Medulla oblongata (tissue), 1 donor: ENCODE measurements at regions not wholly inside any gene's neighbourhood (a gene's known extent, or its start where the extent isn't known, plus 50 kb on each side); places are given as distances from the start of the nearest gene placed in this dataset.
"Not testable (repeated sequence)": the region's sequence is repeated elsewhere in the genome, so short reads cannot be mapped to it uniquely, and the experiment has no call there.

Experiments used
- DNase-seq: peaks from one replicate; pipeline ENCODE4 v3.0.0-alpha.2; 2015; ENCODE audit errors: extremely low spot score

DNA sequence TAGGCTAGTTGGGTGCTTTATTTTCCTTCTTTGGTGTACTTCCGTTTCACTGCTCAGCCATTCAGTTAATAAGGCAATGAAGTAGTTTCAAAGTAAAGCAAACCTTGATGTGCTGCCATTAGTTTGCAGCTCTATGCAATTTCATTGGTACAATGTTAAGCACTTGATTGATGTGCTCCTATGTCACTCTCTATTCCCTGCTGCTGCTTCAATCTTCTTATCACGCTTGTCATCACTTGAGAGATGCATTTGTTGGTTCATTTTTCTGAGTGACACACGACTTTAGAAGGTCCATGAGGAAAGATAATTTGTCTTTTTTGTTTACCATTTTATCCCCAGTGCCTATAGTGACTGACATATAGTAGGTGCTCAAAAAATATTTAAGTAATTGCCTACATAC lies 871.0 kb upstream of the PABPC4L start:
- DNase-seq: no peak

DNA sequence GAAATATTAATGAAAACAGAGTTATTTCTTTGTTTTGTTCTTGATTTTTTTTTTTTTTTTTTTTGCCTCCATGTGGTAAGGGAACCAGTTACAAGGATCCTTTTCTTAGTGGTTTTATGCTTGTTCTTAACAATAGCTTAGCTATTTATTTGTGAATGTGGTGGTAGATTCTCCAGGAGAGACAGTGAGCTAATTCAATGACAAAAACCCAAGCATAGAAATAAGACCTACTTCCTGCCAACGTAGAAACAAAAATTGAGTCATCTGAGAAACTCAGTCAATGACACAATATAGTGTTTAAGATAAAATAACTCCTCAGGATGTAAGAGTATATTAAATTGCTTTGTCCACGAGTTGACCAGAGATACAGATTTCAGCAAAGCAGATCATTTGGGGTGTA lies 863.8 kb upstream of the PABPC4L start:
- no peak for DNase-seq

DNA sequence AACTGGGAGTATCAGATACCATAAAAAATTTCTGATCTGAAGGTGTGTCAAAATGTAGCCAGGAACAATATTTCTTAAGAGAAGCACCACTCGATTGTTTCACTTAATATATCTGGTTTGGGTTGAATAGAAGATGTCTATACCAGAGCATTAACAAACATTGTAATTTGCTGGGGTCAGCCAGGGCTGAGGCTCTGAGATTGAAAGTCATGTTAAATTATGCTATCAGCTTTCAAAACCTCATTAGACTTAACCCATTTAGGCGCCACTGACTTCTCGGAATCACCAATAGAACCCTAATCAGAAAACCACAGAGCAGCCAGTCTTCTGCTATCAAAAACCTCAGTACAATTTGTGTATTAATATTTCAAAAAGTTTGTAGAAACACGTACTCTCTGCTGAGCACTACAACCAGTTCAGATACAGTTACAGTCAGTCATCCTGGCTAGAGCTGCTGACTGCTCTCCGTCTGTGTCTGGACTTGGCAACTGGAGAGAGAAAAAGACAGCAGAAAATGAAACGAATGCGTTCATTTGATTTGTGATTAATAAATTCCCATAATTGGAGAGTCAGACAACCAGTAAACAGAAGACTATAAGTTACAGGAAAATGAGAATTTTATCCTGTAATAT lies 848.6 kb upstream of the PABPC4L start:
- no peak for DNase-seq

DNA sequence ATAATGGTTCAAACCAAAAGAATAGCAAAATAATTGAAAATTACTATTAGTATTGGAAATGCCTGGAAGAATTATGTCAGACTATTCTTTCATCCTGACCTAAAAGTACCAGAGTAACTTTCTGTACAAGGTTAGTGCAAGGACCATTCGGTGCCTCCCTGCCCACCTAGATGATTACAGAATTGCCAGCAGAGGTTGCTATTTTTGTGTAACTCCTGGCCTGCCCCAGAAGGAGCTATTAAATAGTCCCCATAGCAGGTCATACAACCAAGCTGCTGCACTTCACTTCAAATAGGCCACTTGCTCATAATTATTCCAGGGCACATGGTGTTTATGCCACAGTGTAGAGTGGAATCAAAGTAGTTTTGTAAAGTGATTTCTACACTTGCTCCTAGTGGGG lies 831.1 kb upstream of the PABPC4L start:
- no peak for DNase-seq

DNA sequence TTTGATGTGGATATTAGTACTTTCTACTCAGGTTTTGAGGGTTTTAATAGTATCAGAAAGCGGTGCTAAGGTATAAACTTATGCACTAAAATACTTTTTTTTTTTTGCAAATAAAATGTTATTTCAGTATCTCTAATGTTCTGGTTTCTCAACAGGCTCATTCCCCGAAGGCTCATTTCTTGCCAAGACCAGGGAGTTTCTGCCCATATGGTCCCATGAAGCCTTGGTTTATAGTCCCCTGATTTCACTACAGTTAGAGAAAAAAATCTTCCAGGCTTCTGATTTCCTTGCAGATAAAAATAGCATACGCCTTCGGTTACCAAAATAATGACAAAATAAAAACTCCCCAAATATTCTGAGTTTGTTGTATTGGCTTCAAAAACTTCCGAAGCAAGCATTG lies 814.2 kb upstream of the PABPC4L start:
- no peak for DNase-seq

DNA sequence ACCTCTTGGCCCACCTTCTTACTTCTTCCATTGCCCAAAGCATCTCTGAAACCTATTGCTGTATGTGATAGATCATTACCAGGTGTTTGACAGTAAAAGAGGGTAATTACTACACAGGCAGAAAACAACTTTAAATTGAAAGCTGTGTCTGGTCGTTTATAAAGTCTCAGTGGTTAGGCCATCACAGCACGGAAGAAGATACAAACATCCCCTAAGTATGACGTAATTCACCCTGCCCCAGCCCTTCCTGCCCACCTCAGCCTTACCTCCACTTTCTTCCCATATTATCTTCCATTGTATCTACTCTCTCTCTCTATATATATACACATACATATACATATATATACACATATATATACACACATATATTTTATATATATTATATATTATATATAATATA lies 805.8 kb upstream of the PABPC4L start:
- no peak for DNase-seq

DNA sequence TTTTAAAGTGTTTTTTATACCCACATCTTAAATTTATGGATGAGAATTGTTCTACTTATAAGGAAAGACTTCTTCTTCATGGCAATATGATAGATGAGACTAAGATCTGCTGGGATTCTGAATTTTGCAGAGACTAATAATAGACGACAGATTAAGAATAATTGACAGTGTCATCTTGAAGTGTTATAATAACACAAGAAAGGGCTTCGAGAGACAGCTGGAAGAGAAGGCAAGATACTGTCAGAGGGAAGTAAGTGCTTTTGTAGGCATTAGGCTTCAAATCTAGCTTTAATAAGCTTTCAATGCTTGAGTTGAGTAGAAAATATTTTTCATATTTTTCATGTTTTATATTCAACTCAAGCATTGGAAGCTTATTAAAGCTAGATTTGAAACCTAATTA lies 797.6 kb upstream of the PABPC4L start:
- DNase-seq: no peak

DNA sequence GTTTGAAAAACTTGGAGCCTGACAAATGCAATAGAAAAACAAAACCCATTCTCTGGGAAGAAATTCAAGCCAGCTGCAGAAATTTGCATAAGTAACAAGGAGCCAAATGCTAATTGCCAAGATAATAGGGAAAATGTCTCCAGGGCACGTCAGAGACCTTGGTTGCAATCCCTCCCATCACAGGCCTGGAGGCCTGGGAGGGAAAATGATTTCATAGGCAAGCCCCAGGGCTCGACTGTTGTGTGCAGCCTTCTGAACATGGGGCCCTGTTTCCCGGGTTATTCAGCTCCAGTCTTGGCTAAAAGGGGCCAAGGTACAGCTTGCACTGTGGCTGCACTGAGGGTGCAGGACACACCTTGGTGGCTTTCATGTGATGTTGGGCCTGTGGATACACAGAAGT lies 760.4 kb upstream of the PABPC4L start:
- no peak for DNase-seq

DNA sequence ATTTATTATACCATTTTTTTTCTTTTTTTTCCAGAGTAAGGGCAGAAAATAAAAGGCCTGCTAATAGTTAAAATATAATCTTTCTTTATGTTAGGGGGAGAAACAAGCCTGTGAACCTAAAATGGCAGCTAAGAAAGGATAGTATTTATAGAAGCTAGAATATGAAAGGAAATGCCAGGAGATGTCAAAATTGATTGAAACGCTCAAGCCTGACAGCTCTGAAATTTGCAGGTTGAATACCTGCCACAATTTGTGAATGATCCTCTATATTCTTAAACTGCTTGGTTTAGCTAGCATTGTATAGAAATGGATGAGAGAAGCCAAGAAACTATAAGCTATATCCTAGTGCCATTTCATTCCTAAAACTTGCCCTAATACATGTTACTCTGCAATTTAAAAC lies 757.3 kb upstream of the PABPC4L start:
- no peak for DNase-seq

DNA sequence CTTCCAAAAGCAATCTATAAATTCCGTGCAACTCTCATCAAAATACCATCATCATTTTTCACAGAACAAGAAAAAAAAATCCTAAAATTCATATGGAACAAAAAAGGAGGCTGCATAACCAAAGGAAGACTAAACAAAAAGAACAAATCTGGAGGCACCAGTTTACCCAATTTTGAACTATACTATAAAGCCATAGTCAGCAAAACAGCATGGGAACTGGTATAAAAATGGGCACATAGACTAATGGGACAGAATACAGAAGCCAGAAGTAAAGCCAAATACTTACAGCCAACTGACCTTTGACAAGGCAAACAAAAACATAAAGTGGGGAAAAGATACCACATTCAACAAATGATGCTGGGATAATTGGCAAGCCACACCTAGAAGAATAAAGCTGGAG lies 753.5 kb upstream of the PABPC4L start:
- no peak for DNase-seq

DNA sequence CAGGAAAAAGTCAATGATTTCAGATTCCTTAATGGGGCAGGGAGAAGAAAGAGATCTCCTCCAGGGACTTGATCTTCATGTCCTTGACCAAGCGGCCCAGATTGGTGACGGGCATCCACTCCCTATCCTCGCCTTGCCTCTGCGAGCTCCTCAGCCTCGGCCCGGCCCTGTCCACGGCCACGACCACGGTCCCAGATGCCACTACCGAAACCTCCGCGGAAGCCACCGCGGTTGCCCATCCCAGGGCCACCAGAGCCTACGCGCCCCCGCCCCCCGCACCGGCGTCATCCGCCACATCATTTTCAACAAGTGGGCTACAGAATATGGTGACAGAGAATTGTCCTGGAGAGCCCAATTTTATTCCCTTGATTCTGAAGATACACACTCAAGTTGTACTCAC lies 751.2 kb upstream of the PABPC4L start:
- DNase-seq: no peak

DNA sequence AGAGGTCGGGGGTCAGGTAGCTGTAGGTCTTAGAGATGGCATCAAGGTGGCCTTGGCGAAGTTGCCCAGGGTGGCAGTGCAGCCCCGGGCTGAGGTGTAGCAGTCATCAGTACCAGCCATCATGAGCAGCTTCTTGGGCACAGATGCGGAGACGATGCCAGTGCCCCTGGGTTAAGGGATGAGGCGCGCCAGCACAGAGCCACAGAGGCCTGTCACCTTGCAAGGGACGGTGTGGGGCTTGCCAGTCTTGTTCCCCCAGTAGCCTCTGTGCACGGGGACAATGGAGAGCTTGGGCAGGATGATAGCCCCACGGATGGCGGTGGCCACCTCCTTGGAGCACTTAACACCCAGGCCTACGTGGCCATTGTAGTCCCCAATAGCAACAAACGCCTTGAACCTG lies 750.7 kb upstream of the PABPC4L start:
- DNase-seq: no peak

DNA sequence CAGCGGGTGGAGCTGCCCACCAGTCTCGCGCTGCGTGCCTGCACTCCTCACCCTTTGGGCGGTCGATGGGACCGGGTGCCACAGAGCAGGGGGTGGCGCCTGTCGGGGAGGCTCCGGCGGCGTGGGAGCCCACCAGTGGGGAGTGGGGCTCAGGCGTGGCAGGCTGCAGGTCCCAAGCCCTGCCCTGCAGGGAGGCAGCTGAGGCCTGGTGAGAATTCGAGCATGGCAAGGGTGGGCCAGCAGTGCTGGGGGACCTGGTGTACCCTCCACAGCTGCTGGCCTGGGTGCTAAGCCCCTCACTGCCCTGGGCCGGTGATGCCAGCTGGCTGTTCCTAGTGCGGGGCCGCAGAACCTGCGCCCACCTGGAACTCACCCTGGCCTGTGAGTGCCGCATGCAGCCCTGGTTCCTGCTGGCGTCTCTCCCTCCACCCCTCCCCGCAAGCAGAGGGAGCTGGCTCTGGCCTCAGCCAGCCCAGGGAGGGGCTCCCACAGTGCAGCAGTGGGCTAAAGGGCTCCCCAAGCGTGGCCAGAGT lies 746.6 kb upstream of the PABPC4L start:
- no peak for DNase-seq

DNA sequence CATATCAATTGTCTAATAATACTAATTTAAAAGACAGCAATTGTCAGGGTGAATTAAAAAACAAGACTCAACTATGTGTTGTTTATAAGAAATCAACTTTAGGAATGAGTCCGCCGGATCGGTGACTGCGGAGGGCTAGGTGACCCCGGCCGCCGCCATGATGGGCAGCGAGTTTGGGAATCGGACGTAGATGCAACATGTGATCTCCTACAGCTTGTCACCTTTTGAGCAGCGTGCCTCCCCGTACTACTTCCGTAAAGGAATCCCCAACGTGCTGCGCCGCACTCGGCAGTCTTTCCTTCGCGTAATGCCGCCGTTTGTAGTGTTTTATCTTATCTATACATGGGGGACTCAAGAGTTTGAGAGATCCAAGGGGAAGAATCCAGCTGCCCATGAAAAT lies 742.5 kb upstream of the PABPC4L start:
- no peak for DNase-seq

DNA sequence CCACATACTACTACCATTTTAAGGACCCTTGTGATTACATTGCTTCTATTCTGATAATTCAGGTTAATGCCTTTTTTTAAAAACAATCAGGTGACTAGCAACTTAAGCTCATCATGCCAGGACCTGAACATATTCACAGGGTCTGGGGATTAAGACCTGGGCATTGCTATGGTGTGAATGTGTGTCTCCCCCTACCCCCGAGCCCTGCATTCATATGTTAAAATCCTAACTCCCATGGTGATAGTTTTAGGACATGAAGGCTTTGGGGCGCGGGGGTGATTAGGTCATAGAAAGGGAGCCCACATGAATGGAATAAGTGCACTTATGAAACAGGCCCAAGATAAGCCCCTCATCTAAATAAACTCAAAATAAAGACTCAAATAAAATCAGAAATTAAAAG lies 734.4 kb upstream of the PABPC4L start:
- no peak for DNase-seq

DNA sequence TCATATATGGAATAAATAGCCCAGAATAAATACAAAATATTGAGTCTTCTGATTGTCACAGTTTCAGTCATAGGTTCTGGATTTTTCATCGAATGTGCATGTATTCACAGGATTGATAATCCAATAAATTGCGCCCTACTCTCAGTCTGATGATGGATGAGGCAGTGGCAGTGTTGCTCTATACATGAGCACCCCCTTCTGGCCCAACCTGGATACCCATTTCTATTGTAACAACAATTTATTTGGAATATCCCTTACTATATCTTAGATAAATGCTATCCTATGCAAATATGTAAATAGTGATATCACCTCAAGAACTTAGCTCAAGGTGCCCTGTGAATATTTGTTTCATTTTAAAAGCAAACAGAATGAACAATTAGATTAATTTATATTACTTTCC lies 733.7 kb upstream of the PABPC4L start:
- DNase-seq: no peak

DNA sequence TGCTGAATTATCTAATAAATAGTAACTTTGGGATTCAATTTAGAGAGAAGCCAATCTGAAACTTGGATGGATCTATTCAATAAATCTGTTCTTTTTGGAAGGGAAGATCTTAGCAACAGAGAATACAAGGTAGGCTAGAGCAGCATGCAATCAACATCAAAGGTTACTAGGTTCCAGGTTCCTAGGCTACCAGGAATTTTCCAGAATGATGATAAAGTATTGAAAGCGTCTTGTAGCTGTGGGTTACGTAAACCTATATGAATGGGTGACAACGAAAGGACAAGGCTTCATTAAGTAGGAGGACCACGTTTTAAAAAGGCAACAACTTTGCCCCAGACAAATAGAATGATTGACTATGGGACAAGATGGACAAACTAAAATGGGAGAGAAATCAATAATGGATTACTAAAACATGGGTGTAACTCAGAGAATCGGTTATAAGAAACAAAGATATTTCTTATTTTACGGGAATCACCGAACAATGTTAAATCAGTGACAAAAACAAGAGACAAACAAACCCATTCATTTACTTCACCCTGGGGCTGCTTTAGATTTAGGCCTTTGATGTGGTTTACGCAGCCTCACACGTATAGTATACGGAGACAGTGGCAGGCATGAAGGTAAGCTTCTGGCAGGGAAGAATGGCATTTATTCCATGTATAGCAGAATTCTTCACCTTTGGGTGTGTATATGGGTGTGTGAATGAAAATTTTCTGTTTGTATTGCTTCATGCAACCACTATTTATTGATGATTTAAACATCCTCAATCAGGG lies 732.6 kb upstream of the PABPC4L start:
- DNase-seq: no peak

DNA sequence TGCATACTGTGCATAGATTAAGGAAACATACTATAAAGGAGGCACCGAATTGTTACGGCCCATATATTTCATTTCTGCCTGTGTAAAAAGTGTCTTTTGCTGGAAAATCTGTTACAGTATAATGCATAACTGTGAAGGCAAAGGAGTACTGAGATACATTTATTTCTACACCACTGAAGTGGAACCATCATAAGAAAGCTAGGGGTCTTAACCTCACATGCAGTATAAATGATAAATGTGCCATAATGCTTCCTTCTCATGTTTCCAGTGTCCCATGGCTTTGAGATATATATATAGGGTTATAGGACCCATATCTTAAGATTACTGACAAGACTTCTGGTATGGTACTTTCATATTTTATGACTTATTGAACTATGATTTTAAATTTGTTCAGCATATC lies 713.8 kb upstream of the PABPC4L start:
- DNase-seq: no peak

DNA sequence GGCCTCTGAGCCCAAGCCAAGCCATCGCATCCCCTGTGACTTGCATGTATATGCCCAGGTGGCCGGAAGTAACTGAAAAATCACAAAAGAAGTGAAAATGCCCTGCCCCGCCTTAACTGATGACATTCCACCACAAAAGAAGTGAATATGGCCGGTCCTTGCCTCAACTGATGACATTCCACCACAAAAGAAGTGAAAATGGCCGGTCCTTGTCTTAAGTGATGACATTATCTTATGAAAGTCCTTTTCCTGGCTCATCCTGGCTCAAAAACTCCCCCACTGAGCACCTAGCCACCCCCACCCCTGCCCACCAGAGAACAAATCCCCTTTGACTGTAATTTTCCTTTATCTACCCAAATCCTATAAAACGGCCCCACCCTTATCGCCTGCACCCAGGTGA lies 712.7 kb upstream of the PABPC4L start:
- DNase-seq: not testable (repeated sequence)

DNA sequence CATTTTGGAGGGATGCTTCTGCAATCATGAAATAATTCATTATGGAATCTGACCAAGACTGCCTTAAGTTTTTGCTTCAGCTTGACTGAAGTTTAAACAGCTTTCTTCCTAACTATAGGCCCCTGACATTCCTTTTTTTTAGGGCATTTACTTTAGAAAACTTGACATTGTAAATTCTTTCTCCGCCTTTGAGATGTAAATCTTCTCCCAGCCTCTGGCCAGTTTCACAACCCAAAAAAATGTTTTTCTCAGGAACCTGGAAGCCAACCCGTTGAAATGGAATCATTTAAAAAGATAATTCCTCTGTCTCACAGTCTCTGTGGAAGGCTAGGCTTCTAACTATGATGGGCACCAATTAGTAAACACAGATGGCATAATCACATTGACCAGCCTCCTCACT lies 710.4 kb upstream of the PABPC4L start:
- DNase-seq: no peak

DNA sequence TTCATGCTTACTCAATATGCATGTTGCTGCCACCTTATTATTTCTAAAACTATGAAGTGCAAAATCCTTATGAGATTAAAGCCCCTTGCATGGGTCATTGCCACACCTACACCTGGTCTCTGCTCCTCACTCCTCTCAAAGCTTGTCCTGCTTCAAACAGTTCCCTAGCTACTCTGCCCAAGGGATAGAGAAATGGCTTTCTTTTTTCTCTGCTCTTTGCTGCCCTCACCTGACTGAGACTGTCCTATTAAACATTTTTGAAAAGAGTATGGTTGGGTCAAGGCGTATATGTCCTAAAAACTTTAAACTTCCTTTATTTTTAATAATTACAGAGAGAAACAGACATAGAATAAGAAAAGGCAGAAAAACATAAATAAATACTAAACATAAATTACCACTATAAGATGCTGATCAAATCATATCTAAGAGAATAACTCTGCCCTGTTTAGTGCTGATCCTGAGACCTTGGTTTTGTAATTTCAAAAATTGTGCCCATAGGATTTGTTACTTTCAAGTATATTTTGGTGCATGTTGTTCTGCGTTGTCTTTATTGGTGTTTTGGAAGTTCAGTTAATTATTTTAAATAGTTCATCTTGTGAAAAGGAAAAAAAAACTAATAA lies 704.9 kb upstream of the PABPC4L start:
- peak; percentile 12 for DNase-seq

DNA sequence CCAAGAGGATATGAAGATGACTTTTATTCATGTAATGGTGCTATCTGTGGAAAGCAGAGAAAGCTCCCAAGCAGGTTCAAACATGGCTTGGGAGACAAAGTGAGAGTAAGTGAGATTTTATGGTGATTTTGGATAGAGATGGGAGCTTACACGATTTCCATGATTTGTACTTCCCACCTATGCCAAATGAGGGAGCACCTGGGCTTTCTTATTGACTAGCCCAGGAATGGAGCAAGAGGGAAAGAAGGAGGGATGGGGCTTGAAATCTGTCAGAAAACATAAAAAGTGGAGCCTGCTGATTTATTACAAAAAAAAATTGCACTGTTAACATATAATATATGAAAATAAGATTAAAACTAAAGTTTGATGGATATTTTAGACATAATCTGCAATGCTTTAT lies 703.5 kb upstream of the PABPC4L start:
- DNase-seq: no peak

DNA sequence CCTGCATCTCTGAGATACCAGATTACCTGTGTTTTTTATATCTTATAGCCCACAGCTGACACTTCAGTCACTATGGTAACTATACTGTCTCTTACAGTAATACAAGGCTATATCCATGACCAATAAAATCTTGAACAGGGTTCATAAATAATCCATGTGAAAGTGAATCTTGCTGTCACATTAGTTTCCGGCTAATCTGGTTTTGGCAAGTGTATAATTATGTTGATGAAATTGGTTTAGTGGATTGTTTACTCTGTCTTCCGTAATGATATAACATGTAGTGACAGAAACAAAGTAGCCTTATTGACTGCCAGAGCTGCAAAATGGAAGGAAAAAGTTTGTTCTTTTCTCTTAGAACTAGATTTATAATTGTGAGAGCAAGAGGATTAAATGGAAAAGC lies 686.6 kb upstream of the PABPC4L start:
- no peak for DNase-seq
